HTR-8/SVneo (cell line): ENCODE measurements at regions not wholly inside any gene's neighbourhood (a gene's known extent, or its start where the extent isn't known, plus 50 kb on each side); places are given as distances from the start of the nearest gene placed in this dataset.

Experiments
- DNase-seq: peaks from one replicate; pipeline ENCODE4 v3.0.0; 2011; ENCODE audit warnings: low spot score, mixed read lengths; ENCODE audit not compliant: insufficient read length
- FAIRE-seq: peaks from 2 replicates; lab custom pipeline; 2011; peaks lifted over from hg19 to GRCh38; lab: Jason Lieb, UNC

DNA sequence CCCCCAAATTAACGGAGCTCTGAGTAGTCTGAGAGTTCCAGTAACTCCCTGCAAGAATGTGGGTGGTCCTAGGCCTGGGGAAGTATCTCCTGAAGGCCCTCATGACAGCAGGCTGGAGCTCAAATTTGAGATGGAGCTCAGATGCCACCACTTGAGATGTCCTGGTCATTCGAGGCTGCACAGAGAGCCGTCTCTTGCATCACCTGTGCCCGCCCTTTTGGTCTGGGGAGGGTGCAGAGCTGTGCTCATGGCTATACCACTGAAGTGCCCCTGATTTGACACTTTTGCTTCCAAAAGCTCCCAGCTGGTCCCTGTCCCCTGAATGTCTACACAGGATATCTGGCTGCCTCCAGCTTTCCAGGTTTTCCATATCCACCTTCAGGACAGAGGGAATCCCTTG lies 214.0 kb upstream of the B3GAT1 start:
- DNase-seq = no peak
- FAIRE-seq = no peak

DNA sequence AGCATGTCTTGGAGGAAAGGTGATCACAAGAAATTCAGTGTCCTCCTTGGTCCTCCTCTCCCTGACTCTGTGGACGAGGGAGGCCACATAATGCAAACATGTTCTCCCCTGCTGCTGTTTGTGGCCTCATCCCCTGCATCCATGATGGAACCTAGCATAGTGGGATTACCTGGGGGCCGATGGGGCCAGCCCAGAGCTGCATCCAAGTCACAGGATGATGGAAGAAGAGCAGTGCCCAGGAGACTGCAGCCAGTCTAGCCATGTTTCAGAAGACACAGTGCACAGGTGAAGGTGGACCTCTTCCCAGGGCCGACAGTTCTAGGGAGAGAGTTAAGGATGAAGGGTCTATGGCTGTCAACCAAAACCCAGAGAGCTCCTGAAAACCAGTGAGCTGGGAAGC lies 213.6 kb upstream of the B3GAT1 start:
- FAIRE-seq (no peak), DNase-seq (no peak)

DNA sequence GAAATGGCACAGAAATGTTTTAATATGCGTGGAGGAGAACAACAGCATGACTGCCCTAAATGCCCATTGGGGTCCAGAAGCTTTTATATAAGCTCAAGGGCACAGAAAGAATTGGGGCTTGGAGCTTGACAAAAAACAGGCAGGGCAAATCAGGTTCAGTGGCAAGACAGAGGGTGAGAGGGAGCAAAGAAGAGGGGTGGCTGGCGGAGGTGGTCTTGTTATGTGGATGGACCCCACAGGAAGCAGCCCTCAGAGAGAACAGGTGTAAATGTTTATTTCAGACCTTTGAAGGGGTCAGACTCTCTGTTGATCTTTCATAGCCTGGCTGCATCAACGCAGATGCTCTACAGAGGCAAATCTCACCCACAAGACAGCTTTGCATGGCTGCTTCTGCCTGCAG lies 213.1 kb upstream of the B3GAT1 start:
- DNase-seq = no peak
- no peak for FAIRE-seq

DNA sequence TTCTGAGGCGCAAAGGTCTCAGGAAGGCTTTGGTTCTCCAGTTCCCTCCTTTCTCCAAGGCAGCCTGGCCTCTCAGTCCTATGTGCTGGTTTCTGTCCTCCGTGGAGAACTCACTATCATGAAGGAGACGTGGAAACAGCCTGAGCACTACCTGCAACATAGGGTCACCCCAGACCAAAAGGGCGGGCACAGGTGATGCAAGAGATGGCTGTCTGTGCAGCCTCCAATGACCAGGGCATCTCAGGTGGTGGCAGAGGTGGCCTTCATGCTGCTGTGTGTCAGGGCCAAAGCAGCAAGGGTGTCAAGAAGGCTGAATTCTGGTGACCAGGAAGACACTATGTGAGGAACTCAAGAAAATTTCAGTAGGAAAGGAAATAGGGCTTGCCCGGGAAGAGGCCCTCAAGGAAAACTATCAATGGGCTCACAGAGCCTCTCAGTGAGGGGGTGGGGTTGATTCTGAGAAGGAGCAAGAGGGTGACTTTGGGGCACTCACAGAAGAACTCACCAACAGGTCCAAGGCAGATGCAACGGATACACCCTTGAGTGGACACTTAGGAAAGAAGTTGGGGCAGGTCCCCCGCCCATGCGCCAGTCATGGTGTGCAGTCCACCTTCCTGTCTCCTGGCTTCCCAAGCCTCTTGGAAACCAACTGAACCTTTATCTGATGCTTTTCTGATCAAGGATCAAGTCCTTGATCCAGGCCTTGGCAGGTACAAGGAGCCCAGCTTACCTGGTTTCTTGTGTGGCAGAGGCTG lies 212.3 kb upstream of the B3GAT1 start:
- FAIRE-seq = no peak
- no peak for DNase-seq

DNA sequence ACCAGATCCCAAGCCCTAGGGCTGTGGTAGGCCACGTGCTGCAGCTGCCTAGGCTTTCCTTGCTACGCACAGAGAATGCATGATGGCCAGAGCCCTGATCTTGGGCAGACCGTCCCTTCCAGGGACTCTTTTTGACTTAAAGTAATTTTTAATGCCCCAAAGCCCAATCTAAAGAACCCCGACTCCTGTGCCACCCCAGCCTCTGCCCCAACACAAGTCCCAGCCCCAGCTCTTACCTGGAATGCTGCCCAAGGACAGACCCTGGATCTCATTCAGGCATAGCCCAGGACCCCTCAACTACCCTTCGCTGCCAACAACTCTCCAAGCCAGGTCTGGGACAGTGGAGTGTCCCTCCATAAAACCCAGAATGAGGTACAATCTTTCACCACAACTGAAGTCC lies 211.7 kb upstream of the B3GAT1 start:
- DNase-seq (no peak), FAIRE-seq (no peak)

DNA sequence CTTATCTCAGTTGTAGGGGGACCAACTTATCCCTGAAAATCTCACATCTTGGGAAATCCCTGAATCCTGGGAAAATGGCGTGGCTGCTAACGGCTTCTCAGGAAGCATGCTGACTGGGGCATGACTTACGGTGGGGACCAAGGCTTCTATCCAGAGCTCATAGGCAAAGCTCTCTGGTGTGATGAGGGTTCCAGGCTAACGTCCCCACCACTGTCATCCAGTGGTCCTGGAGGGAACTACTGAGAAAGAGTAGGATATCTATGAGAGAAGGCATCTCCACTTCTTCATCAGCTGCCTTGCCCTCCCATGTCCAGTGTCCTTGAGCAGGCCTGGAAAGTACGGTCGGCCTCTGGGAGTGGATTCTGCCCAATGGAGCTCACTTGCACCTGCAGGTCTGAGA lies 210.4 kb upstream of the B3GAT1 start:
- no peak for FAIRE-seq

DNA sequence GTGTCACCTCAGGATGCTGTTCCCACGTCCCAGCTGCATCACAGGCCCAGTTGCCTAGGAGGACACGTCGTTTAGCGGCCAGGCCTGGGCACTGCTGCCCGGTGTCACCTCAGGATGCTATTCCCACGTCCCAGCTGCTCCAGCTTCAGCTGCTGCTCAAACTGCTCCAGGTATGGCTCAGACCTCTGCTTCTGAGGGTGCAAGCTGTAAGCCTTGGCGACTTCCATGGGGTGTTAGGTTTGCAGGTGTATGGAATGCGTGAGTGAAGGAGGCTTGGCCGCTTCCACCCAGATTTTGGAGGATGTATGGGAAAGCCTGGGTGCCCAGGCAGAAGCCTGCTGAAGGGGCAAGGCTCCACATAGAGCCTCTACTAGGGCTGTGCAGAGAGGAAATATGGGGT lies 205.3 kb upstream of the B3GAT1 start:
- no peak for FAIRE-seq
- DNase-seq = no peak

More for the DNA sequence above, 210.4 kb upstream of the B3GAT1 start:
- DNase-seq = no peak

DNA sequence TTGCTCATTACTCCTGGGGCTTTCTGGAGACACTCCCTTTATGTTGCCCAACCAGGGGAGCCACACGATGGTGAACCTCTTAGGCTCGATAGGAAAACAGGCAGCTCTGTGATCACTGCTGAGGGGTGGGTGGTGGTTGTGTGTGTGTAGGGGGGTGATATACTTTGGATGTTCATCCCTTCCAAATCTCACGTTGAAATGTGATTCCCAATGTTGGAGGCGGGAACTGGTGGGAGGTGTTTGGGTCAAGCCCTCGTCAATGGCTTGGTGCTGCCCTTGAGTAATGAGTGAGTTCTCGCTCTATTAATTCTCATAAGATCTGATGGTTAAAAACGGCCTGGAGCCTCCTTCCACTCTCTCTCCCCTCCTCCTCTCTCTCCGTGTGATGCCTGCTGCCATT lies 204.0 kb upstream of the B3GAT1 start:
- FAIRE-seq = no peak
- no peak for DNase-seq

DNA sequence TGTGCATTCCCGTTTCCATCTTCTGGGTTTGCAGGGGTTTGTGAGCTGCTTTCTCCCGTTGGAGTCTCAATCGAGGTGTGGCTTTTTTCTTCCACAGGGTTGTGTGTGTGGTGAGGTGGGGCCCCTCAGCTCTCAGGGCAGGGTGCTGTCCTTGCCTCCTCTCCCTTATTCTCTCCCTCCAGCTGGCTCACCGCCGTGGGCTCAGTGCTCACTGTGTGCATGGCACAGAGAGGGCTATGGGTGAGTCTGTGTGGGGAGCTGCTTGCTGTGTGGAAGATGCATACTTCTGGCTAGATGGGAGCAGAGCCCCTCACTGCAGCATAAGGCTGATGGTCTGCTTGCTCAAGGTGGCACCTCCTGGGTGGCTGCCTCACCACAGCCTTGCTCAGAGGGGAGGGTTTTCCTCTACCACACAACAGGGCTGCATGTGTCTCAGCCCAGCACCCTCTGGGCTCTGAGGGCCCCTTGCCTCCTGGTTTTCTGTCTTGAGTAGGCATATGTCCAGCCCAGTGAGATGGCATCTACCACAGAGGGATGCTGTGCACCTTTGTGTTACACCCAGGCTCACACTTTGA lies 203.1 kb upstream of the B3GAT1 start:
- DNase-seq (no peak), FAIRE-seq (no peak)

DNA sequence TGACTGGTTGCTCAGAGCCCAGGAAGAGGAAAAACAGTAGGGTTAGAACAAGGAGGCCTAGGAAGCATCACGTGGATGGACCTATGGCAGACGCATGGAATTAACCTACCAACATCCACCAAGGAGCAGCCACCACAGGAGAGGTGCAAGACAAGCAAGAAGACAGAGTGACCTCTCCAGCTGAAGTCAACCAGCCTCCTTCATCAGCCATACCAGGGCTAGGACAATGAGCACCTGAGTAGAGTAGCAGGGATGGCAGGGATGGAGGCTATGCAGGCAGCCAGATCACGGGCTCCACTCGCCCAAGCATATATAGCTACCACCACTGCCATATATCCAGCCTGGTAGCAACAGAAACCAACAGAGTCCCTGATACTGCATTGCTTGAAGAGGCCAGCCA lies 202.1 kb upstream of the B3GAT1 start:
- FAIRE-seq (no peak), DNase-seq (no peak)

DNA sequence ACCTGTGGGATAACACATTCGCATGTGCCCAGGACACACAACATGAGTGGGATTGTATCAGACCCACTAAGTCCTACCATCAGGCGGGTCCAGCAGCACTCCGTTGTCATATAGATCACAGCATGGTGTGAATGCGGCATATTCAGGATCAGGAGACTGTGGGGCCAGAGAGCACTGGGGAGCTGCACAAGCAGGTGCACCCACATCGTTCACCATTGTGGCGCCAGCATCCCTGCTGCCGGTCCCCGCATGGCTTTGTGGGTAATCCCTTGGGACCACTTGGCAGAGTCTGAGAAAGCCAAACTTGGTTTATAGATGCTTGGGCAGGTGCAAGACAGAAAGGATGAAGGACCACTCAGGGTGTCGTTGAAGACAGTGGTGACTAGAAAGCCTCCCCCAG lies 201.6 kb upstream of the B3GAT1 start:
- FAIRE-seq (no peak), DNase-seq (no peak)

DNA sequence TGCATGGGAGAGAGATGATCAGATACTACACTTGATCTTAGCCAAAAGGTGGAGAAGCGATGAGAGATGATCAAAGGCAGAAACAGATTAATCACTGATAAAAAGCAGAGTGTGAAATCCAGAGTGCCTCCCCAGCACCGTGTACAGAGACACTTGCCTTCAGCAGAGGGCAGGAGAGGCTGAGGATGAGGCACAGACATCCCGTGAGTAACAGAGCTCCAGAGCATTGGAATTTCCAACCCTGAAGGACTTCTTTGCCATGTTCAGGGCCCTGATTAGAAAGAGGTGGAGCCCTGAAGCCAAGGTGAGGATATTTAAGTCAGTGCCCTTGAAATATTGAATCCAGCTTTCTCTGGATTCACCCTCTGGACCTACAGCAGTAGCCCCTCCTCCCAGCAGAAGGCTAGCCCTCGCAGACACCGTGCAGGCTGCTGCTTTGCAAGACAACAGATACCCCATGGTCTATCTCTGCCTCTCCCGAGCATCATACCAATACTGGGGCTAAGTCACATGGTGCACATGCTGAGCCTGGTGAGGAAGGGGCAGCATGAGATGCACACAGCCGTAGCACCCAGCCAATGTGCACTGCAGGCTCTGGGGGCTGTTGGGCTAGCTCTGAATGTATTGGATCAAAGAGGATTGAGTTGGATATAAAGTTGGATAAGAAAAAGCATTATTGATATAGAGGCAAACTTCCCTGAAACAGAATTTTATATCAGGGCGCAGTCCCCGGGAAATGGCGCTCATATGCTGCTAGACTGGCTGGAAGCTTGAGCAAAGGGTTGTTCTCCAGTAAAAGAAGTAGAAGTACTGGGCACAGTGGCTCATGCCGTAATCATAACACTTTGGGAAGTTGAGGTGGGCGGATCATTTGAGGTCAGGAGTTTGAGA lies 200.3 kb upstream of the B3GAT1 start:
- FAIRE-seq (no peak), DNase-seq (no peak)

DNA sequence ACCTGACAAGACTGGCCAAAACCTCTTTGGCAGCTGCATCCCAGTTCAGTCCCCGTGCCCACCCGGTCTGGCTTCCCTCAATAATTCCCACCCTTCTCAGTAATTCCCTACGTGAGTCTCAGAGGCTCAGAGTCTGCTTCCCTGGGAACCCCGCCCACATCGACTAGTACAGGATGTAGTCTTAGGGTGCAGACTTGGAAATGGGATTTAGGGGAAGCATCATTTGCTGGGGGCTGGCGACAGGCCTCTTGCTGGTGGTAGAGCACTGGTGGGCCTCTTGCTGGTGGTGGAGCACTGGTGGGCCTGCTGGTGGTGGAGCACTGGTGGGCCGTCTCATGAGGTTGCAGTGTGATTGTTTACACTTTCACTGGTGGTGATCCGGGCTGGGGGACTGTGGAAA lies 199.5 kb upstream of the B3GAT1 start:
- no peak for DNase-seq
- no peak for FAIRE-seq

DNA sequence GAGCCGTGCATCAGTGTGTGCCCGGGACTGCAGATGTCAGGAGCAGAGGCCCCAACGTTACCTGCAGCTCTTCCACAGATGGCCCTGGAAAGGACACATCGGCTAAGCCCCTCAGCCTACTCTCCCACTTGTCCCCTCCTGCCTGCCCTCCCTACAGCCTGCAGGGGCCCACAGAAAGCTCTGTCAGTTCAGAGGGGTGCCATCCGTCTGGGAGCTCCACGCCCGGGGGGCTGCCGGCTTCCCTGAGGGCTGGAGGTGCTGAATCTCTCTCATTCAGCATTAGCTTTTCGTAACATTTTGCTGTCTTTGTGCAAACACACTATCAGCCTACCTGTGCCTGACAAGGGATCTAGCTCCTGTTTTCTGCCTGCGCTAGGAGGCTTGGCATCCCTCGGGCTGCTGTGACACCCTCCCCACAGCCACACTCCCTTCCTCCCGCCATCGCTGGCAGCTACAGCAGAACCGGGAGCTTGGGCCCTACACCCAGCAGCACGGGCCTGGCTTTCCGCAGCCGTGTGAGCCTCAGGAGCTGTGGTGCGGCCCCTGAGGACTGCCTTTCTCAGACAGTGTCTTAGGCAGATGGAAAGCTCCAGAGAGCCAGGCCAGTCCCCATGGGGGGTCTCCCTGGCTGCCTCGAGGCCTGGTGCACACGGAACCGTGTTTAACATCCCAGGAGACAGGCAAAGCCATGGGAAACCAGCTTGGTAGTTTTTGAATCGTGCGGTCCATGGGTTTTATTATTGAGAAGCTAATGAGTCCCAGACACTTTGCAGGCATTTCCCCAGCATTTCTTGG lies 198.3 kb upstream of the B3GAT1 start:
- DNase-seq (no peak), FAIRE-seq (no peak)

DNA sequence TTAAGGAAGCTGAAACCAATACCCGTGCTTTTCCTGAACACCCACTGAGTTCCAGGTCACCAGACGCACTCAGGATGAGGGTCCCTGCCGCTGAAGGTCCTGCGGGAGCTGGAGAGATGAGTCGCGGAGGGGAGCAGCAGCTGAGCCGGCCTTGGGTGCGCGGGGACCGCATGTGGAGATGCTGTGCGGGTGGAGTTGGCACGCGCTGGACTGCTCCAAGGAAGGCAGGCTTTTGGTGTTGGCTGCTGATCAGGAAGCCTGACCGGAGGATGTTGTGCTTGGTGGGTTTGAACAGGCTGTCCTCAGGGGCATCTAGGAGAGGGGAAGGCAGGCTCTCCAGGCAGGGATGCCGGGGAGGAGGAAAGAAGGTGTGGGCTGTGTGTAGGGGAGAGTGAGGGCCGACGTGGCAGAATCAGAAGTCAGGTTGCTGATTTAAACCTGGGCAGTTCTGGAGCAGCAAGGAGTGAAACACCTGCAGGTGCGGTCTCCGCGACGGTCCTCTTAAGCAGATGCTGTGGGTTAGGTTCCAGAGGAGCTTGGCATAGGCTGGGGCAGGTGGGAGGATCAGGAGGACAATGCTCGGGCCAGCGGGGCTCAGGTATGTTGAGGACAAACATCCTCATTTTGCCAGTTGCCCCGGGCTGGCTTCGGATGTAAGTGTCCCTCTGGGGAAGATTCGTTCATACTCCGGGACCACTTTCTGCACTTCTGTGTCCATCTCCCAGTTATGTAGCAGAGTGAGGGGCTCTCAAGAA lies 197.5 kb upstream of the B3GAT1 start:
- DNase-seq = no peak
- FAIRE-seq = no peak

DNA sequence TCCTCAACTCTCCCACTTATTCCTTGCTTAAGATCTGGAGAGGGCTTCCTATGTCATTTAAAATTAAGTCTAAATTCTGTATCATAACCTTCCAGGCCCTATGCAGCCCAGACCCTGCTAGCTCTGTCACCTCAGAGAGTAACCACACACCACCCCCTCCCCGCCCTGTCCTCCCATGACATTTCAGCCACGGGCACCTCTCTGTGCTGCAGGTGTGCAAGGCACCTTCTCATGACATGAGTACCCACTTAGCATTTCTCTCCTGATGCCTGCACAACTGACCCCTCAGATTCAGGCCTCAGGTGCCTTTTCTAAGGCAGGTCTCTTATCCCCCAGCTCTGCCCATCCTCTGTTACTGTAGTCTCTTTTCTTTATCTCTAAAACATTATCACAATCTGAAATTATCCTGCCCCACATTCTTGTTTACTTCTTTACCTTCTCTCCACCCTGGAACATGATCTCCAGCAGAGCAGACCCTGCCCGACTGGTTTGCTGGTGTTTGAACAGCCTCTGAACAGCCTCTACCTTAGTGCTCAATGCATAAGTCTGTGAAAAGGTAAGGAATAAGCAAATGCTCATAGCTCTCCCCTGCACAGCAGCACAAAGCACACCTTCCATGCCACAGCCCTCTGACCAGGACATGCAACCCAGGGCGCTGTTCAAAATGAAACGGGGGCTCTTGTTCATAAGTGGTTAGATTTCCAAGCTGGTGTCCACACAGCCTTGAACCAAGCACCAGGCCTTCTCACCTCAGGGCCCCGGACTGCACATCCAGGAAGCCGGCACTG lies 196.1 kb upstream of the B3GAT1 start:
- DNase-seq = no peak
- no peak for FAIRE-seq

DNA sequence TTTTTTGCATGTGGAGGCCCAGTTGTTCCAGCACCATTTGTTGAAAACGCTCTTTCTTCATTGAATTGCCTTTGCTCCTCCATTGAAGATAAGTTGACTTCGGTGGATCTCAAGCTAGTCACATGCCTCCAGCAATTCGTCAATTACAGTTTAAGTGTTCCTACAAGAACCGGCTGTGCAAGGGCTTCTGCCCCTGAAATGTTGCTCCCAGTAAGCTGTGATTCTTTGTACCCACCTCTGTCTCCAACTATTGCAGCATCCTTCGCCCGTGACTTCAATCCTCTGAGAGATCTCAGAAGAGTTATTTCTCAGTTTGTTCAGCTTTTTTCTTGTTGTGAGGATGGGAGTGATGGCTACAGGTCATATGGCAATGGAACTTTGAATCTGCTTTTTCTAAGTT lies 194.2 kb upstream of the B3GAT1 start:
- FAIRE-seq (no peak), DNase-seq (no peak)

DNA sequence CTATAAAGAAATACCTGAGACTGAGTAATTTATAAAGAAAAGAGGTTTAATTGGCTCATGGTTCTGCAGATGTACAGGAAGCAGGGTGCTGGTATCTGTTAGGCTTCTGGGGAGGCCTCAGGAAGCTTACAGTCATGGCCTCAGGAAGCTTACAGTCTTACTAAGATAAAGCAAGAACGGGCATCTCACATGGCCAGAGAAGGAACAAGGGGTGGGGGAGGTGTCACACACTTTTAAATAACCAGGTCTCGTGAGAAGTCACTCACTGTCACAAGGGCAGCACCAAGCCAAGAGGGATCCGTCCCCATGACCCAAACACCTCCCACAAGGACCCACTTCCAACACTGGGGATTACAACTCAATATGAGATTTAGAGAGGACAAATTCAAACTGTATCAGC lies 192.8 kb upstream of the B3GAT1 start:
- no peak for DNase-seq

DNA sequence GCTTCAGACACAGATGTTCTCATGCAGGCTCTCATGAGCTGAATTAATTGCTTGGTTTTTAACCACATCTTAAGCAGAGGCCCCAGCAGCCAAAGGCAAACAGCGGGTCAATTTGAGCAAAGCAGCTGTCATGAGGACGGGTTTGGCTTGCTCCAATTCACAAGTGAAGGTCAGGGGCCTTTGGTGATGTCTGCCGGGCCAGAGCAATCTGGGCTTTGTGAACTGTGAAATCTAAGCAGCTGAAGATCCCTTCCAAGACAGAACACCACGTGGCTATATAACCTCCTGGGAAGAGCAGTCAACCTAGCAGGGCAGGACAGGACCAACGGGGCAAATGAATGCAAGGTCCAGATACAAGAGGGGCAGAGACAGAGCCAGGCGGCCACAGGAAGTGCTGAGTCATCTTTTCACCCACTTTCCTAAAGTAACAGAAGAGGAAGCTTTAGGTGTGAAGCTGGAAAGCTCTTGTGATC lies 187.3 kb upstream of the B3GAT1 start:
- FAIRE-seq = no peak

More for the DNA sequence above, 192.8 kb upstream of the B3GAT1 start:
- FAIRE-seq = no peak

More for the DNA sequence above, 187.3 kb upstream of the B3GAT1 start:
- DNase-seq = no peak
